Parathyroid adenoma (tissue), 2 donors: ENCODE measurements at regions not wholly inside any gene's neighbourhood (a gene's known extent, or its start where the extent isn't known, plus 50 kb on each side); places are given as distances from the start of the nearest gene placed in this dataset.

Source experiments
- H2AFZ ChIP-seq: fragments of 300-600 bp; sonication (generic); one replicate; pipeline ENCODE4 v1.7.0; 2017; ENCODE audit warnings: antibody characterized with exemption, mild to moderate bottlenecking
- H3K27ac ChIP-seq: fragments of 300-600 bp; sonication (generic); one replicate; pipeline ENCODE4 v1.7.0; 2017
- H3K27me3 ChIP-seq: fragments of 300-600 bp; sonication (generic); one replicate; pipeline ENCODE4 v1.7.0; 2017; ENCODE audit warnings: low read length; ENCODE audit not compliant: control insufficient read depth, insufficient read depth
- H3K36me3 ChIP-seq: fragments of 300-600 bp; sonication (generic); one replicate; pipeline ENCODE4 v1.7.0; 2017; ENCODE audit warnings: low read length; ENCODE audit not compliant: control insufficient read depth, insufficient read depth
- H3K4me1 ChIP-seq: fragments of 300-600 bp; sonication (generic); one replicate; pipeline ENCODE4 v1.7.0; 2017; ENCODE audit warnings: control low read depth
- H3K4me2 ChIP-seq: fragments of 300-600 bp; sonication (generic); one replicate; pipeline ENCODE4 v1.7.0; 2017; ENCODE audit warnings: low read length
- H3K4me3 ChIP-seq: fragments of 300-600 bp; sonication (generic); one replicate; pipeline ENCODE4 v1.7.0; 2017; ENCODE audit warnings: low read depth, low read length
- H3K79me2 ChIP-seq: fragments of 300-600 bp; sonication (generic); one replicate; pipeline ENCODE4 v1.7.0; 2017; ENCODE audit warnings: control low read depth
- H3K9ac ChIP-seq: fragments of 300-600 bp; sonication (generic); one replicate; pipeline ENCODE4 v1.7.0; 2017; ENCODE audit warnings: mild to moderate bottlenecking
- H3K9me3 ChIP-seq: fragments of 300-600 bp; sonication (generic); one replicate; pipeline ENCODE4 v1.7.0; 2017; ENCODE audit warnings: low read length; ENCODE audit not compliant: control insufficient read depth
- TF ChIP-seq, protein P1 (sequence below): fragments of 300-600 bp; sonication (generic); IDR thresholded peaks from one replicate; pipeline ENCODE4 v1.7.0; 2017; ENCODE audit warnings: antibody characterized with exemption, mild to moderate bottlenecking
- donor health status: primary hyperparathyroidism.

DNA sequence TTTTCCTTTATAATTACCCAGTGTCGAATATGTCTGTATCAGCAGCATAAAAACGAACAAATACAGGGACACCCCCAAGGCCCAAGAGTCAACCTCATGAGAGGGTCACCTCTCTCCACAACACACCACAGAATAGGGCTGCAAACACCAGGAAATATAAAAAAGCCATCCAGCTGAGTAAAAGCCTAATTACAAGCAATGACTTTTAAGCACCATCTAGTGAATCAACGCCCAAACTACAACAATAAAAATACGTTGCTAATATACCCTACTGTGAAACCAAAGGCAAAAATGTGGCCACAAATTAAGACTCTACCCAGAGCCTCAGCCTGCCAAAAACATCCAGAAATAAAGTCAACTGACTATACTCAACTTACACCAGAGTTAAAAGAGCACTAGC, 817.9 kb upstream of the NEGR1 start:
- Histone ChIP-seq H3K4me2 (no peak overlapping the region), H3K9me3 (no peaks in the 10 kb centered on the region), H3K4me1 (no peaks in the 10 kb centered on the region), H3K79me2 (no peaks in the 10 kb centered on the region), H3K9ac (no peak overlapping the region), H2AFZ (no peak overlapping the region), H3K4me3 (no peak overlapping the region), H3K27me3 (no peaks in the 10 kb centered on the region), H3K36me3 (no peaks in the 10 kb centered on the region), H3K27ac (no peak overlapping the region)
- TF ChIP-seq, protein P1, sequence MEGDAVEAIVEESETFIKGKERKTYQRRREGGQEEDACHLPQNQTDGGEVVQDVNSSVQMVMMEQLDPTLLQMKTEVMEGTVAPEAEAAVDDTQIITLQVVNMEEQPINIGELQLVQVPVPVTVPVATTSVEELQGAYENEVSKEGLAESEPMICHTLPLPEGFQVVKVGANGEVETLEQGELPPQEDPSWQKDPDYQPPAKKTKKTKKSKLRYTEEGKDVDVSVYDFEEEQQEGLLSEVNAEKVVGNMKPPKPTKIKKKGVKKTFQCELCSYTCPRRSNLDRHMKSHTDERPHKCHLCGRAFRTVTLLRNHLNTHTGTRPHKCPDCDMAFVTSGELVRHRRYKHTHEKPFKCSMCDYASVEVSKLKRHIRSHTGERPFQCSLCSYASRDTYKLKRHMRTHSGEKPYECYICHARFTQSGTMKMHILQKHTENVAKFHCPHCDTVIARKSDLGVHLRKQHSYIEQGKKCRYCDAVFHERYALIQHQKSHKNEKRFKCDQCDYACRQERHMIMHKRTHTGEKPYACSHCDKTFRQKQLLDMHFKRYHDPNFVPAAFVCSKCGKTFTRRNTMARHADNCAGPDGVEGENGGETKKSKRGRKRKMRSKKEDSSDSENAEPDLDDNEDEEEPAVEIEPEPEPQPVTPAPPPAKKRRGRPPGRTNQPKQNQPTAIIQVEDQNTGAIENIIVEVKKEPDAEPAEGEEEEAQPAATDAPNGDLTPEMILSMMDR: no peak

DNA sequence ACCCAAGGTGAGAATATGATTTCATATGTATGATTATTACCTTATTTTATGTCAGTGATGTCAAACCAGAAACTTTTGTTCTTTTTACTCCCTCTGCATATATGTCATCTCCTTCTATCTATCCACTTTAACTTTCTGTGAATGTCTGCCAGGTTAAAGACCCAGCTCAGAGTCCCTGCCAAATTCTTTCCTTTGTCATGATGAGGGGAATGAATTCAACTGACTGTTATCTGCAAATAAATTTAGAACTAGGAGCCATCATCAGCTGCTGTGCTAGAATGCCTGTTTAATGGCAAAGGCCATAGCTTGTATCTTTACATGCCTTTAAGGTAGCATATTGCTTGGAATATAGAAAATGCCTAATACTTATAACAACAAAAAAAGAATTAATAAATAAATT, 815.6 kb upstream of the NEGR1 start:
- Histone ChIP-seq H3K36me3 (no peaks in the 10 kb centered on the region), H2AFZ (no peak overlapping the region), H3K27me3 (no peaks in the 10 kb centered on the region), H3K4me2 (no peak overlapping the region), H3K9ac (no peak overlapping the region), H3K27ac (no peak overlapping the region), H3K9me3 (no peaks in the 10 kb centered on the region), H3K4me3 (no peak overlapping the region), H3K4me1 (no peaks in the 10 kb centered on the region), H3K79me2 (no peaks in the 10 kb centered on the region)
- TF ChIP-seq, protein P1: no peak

DNA sequence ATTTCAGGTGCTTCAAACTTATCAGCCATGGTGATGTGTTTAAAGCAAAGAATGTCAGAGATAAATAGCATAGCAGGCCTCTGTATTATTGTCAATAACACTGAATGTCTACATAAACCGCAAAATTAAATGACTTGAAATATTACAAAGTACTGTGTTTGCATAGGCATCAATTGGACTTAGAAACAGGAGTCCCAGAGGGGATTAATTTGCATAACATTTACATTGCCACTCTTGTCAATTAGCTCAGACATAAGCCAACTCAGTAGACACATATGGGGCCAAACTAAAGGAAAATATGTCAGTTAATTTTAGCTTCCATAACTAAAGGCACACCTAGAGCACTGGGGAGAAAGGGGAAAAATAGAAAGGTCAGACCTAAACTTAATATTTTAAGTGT, 814.5 kb upstream of the NEGR1 start:
- TF ChIP-seq, protein P1: no peak
- Histone ChIP-seq H3K36me3 (no peaks in the 10 kb centered on the region), H3K9me3 (no peaks in the 10 kb centered on the region), H3K27ac (no peak overlapping the region), H3K4me3 (no peak overlapping the region), H3K9ac (no peak overlapping the region), H3K4me2 (no peak overlapping the region), H3K4me1 (no peaks in the 10 kb centered on the region), H2AFZ (no peak overlapping the region), H3K27me3 (no peaks in the 10 kb centered on the region), H3K79me2 (no peaks in the 10 kb centered on the region)

DNA sequence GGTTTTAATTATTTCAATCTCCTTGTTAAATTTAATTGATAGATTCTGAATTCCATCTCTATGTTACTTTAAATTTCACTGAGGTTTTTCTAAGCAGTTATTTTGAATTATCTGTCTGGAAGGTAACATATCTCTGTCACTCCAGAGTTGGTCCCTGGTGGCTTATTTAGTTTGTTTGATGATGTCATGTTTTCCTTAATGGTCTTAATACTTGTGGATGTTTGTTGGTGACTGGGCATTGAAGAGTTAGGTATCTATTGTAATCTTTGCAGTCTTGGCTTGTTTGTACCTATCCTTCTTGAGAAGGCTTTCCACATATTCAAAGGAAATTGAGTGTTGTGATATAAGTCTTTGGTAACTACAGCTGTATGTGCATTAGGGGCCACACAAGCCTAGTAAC, 810.0 kb upstream of the NEGR1 start:
- TF ChIP-seq, protein P1: no peak

DNA sequence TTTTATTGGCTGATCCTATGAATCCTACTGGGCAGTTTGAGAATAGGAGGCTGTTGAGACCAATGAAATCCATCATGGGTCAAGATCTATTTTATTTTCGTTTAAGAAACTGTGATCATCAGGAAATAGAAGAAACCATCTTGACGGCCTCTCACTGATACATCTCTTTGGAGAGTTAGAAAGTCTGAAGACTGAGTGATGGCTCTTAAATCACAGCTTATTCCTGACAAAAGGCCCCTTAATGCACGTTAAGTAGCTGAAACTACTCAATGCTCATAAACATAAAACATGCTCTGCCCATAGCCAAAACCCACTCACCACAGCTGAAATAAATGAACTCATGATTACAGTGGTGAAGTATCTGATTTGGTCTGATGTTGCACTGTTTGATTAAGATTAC, 784.5 kb upstream of the NEGR1 start:
- H2AFZ ChIP-seq: no peak overlapping the region
- no peaks in the 10 kb centered on the region for H3K4me1 ChIP-seq
- no peaks in the 10 kb centered on the region for H3K27me3 ChIP-seq
- H3K4me3 ChIP-seq: no peak overlapping the region
- H3K27ac ChIP-seq: no peak overlapping the region
- no peak overlapping the region for H3K4me2 ChIP-seq
- no peaks in the 10 kb centered on the region for H3K79me2 ChIP-seq
- H3K9me3 ChIP-seq: no peaks in the 10 kb centered on the region
- H3K36me3 ChIP-seq: no peaks in the 10 kb centered on the region
- TF ChIP-seq, protein P1: no peak
- H3K9ac ChIP-seq: no peak overlapping the region

More for the DNA sequence above, 810.0 kb upstream of the NEGR1 start:
- Histone ChIP-seq H2AFZ (no peak overlapping the region), H3K9ac (no peak overlapping the region), H3K27ac (no peak overlapping the region), H3K4me1 (no peaks in the 10 kb centered on the region), H3K27me3 (no peaks in the 10 kb centered on the region), H3K9me3 (no peaks in the 10 kb centered on the region), H3K4me3 (no peak overlapping the region), H3K36me3 (no peaks in the 10 kb centered on the region), H3K79me2 (no peaks in the 10 kb centered on the region), H3K4me2 (no peak overlapping the region)
